Endothelial cell of umbilical vein (primary cell): ENCODE measurements at regions not wholly inside any gene's neighbourhood (a gene's known extent, or its start where the extent isn't known, plus 50 kb on each side); places are given as distances from the start of the nearest gene placed in this dataset.

Experiments used
- BruUV-seq: library from RNA; stranded (reverse); fragments of 400-500 nt; replicated peaks from 2 replicates; lab custom pipeline; 2021; lab: Mats Ljungman, UMichigan
- CTCF ChIA-PET: fragments of 300-600, 350-600 bp; sonication (Branson Sonifier 250); formaldehyde crosslinking; loops from one replicate; lab custom pipeline; 2021; ENCODE audit warnings: antibody characterized with exemption, inconsistent platforms; lab: Charles Lee
- POLR2A ChIA-PET: fragments of 300-600, 350-600 bp; sonication (Branson Sonifier 250); formaldehyde crosslinking; loops from one replicate; lab custom pipeline; 2021; ENCODE audit warnings: antibody characterized with exemption, inconsistent platforms; lab: Charles Lee
- DNase-seq: peaks from one replicate; pipeline ENCODE4 v3.0.0-alpha.2; 2011; ENCODE audit warnings: low read depth, low spot score
- FAIRE-seq: peaks from 2 replicates; lab custom pipeline; 2011; peaks lifted over from hg19 to GRCh38; lab: Jason Lieb, UNC
- H2AFZ ChIP-seq: 2 replicates; pipeline ENCODE4 v1.6.0; 2012; ENCODE audit warnings: low read depth, low read length, control low read depth, inconsistent platforms
- H3K27ac ChIP-seq: 2 replicates; pipeline ENCODE4 v1.5.1; 2011; ENCODE audit warnings: low read depth, mild to moderate bottlenecking, control low read depth, low read length, moderate library complexity; ENCODE audit not compliant: insufficient read depth
- H3K27me3 ChIP-seq, 2 experiments: 2 replicates each; pipeline versions ENCODE4 v1.6.0 to v1.6.1; 2011; ENCODE audit warnings: low read length in 2 of 2, mixed read lengths in 1 of 2; ENCODE audit not compliant: control insufficient read depth in 2 of 2, insufficient read depth in 2 of 2
- H3K36me3 ChIP-seq, 2 experiments: 2 replicates in 1 of 2; 3 replicates in 1 of 2; pipeline ENCODE4 v1.5.1; 2011; ENCODE audit warnings: low read length in 2 of 2, mild to moderate bottlenecking in 1 of 2, moderate library complexity in 1 of 2; ENCODE audit not compliant: control insufficient read depth in 2 of 2, insufficient read depth in 2 of 2; ENCODE audit errors: extremely low read depth in 1 of 2
- H3K4me1 ChIP-seq: 3 replicates; pipeline ENCODE4 v1.5.1; 2011; ENCODE audit warnings: mild to moderate bottlenecking, low read length; ENCODE audit not compliant: control insufficient read depth, insufficient read depth; ENCODE audit errors: extremely low read depth
- H3K4me2 ChIP-seq: 2 replicates; pipeline ENCODE4 v1.6.1; 2011; ENCODE audit warnings: low read length, control low read depth, mixed read lengths; ENCODE audit not compliant: insufficient read depth
- H3K4me3 ChIP-seq, 3 experiments: fragments of 200-600 bp in 1 of 3; sonication (generic), shearing (Covaris generic) in 1 of 3; replicated peaks in 1 of 3; 2 replicates each; pipeline ENCODE4 v1.5.1; 2011 to 2016; ENCODE audit warnings: control low read depth in 3 of 3, low read length in 3 of 3, mild to moderate bottlenecking in 2 of 3, inconsistent platforms in 1 of 3, low read depth in 1 of 3, moderate library complexity in 1 of 3; ENCODE audit not compliant: insufficient read depth in 1 of 3
- H3K79me2 ChIP-seq: 2 replicates; pipeline ENCODE4 v1.6.0; 2012; ENCODE audit warnings: low read length, inconsistent platforms; ENCODE audit not compliant: control insufficient read depth, insufficient read depth
- H3K9ac ChIP-seq: replicated peaks from 2 replicates; pipeline ENCODE3; 2011; ENCODE audit warnings: low read length, control low read depth; ENCODE audit not compliant: insufficient read depth; ENCODE audit errors: extremely low read depth
- H3K9me1 ChIP-seq: replicated peaks from 3 replicates; pipeline ENCODE4 v1.6.0; 2011; ENCODE audit warnings: mild to moderate bottlenecking, low read length; ENCODE audit not compliant: control insufficient read depth, insufficient read depth; ENCODE audit errors: extremely low read depth
- H3K9me3 ChIP-seq: replicated peaks from 2 replicates; pipeline ENCODE4 v1.5.1; 2012; ENCODE audit warnings: low read length, inconsistent platforms; ENCODE audit not compliant: control insufficient read depth, insufficient read depth
- H4K20me1 ChIP-seq: replicated peaks from 2 replicates; pipeline ENCODE3; 2011; ENCODE audit warnings: mild to moderate bottlenecking, low read length; ENCODE audit not compliant: control insufficient read depth, insufficient read depth; ENCODE audit errors: extremely low read depth
- EZH2 ChIP-seq: IDR thresholded peaks from 2 replicates; pipeline ENCODE4 v1.6.1; 2012; ENCODE audit warnings: borderline replicate concordance, low read depth, mild to moderate bottlenecking, moderate library complexity, low read length, inconsistent platforms; ENCODE audit not compliant: severe bottlenecking
- FOS ChIP-seq: IDR thresholded peaks from 2 replicates; pipeline ENCODE4 v1.6.1; 2011; ENCODE audit warnings: mild to moderate bottlenecking, low read length, moderate library complexity, borderline replicate concordance; ENCODE audit not compliant: insufficient read depth
- GATA2 ChIP-seq: IDR thresholded peaks from 2 replicates; pipeline ENCODE4 v1.7.0; 2011; ENCODE audit warnings: low read depth, mild to moderate bottlenecking, moderate library complexity, mixed read lengths, low read length; ENCODE audit not compliant: insufficient read length, insufficient read depth
- JUN ChIP-seq: IDR thresholded peaks from 2 replicates; pipeline ENCODE4 v1.6.1; 2011; ENCODE audit warnings: borderline replicate concordance, low read depth; ENCODE audit not compliant: insufficient read length, insufficient read depth
- MYC ChIP-seq: IDR thresholded peaks from one replicate; pipeline ENCODE4 v1.6.1; 2011; ENCODE audit warnings: mild to moderate bottlenecking, low read depth, low read length
- POLR2A ChIP-seq: IDR thresholded peaks from 2 replicates; pipeline ENCODE4 v1.6.1; 2012; ENCODE audit warnings: low read depth, mild to moderate bottlenecking, control low read depth, low read length
- POLR2AphosphoS5 ChIP-seq: IDR thresholded peaks from 2 replicates; pipeline ENCODE4 v1.6.1; 2012; ENCODE audit warnings: low read depth, mild to moderate bottlenecking, control low read depth, low read length, moderate library complexity; ENCODE audit not compliant: insufficient read depth
- dilution Hi-C: fragments of 300-500 bp; cut with MboI; formaldehyde crosslinking; loops from one replicate; pipeline ENCODE4 v1.15.0; 2019; ENCODE audit warnings: low sequenced_read_pairs; ENCODE audit not compliant: extremely low pct_ligation_motif_present
- intact Hi-C: fragments of 100-400 bp; cut with micrococcal nuclease; formaldehyde crosslinking; loops from one replicate; pipeline ENCODE4 v1.10.0; 2022
- TF ChIP-seq, protein P1 (sequence below), 2 donors: IDR thresholded peaks; 1 replicate in 1 of 2; 2 replicates in 1 of 2; pipeline ENCODE4 v1.5.1; 2011; ENCODE audit warnings: low read length in 2 of 2, mild to moderate bottlenecking in 2 of 2, moderate library complexity in 2 of 2, control low read depth in 1 of 2, inconsistent platforms in 1 of 2, low read depth in 1 of 2; ENCODE audit not compliant: insufficient read depth in 1 of 2; ENCODE audit errors: extremely low read depth in 1 of 2
- TF ChIP-seq, protein P2 (sequence below): IDR thresholded peaks from 2 replicates; pipeline ENCODE4 v1.6.1; 2011; ENCODE audit not compliant: insufficient read depth, insufficient read length

DNA sequence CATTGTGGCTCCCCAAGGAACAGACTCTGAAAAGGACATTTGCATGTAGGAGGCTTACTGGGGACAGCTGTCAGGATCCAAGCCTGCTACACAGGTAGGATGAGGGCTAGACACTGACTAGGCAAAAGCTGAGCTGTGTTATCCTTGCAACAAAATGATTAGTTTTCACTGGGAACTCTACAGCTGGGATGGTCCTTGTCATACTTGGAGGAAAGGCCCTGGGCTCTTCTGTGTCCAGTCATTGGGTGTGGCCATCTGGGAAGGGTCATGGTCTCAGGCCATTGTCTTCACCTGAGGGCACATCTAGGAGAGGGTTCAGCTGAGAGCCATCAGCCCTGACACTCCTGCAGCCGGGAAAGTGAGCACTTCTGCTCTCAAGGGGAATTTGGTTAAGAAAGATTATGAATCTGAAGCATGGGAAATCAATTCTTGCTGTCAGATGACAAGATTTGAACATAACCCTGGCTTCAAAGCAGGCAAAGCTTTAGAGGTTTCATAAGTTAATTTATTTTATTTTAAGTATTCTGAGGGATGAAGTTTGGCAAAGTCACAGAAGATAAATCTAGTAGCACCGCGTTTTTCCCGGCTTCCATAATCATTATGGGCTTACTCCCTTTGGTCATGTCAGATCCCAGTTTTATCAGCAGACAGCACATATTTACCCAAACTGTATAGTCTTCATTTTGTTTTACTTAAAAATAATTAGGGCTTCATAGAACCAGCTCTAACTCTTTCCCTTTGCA, 78.4 kb upstream of the SLC22A23 start:
- ChIA-PET CTCF (interaction anchor here (0.7 kb wide), 1 partner anchor 125 kb away, joined by 3 read pairs; no protein-coding TSS in a partner anchor), POLR2A (no interaction called here)
- Histone ChIP-seq H4K20me1 (no peaks in the 10 kb centered on the region), H3K27ac (no peak overlapping the region), H3K9me1 (no peaks in the 10 kb centered on the region), H3K4me3 (no peak overlapping the region), H3K27me3 (peaks cover 8 to 18% of the 10 kb centered on the region in 2 experiments), H3K4me2 (no peak overlapping the region), H2AFZ (no peak overlapping the region), H3K36me3 (no peaks in the 10 kb centered on the region), H3K4me1 (peaks cover 8% of the 10 kb centered on the region), H3K9me3 (no peaks in the 10 kb centered on the region), H3K9ac (no peak overlapping the region), H3K79me2 (no peaks in the 10 kb centered on the region)
- intact Hi-C loops (no loop called here), dilution Hi-C loops (no loop called here)
- FAIRE-seq = no peak
- BruUV-seq = no TSS peak
- no peak for DNase-seq
- no peak for TF ChIP-seq EZH2
- no peak for TF ChIP-seq JUN

DNA sequence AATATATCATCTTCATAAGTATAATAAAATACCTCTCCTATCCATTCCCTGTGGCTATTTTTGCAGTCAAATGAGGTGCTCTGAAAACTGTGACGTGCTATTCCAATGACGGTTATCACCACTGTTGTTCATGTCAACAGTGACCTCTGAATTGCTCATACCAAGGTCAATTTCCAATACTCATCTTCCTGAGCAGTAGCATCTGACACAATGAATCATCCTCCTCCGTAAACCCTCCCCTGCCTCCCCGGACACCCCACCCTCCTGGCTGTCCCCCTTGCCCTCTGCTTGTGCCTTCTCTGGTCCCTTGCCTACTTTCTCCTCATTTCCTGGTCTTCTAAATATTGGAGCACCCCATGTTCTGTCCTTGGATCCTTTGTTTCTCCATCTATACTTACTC, 77.7 kb upstream of the SLC22A23 start:
- H3K4me1 ChIP-seq = peaks cover 8% of the 10 kb centered on the region
- H3K27ac ChIP-seq = no peak overlapping the region
- FAIRE-seq (no peak), DNase-seq (no peak)
- CTCF ChIA-PET = no interaction called here
- no peak overlapping the region for H2AFZ ChIP-seq
- H3K36me3 ChIP-seq = no peaks in the 10 kb centered on the region
- no peak overlapping the region for H3K4me3 ChIP-seq
- H4K20me1 ChIP-seq = no peaks in the 10 kb centered on the region
- BruUV-seq = no TSS peak
- no peaks in the 10 kb centered on the region for H3K9me1 ChIP-seq
- intact Hi-C loops (no loop called here), dilution Hi-C loops (no loop called here)
- no peaks in the 10 kb centered on the region for H3K79me2 ChIP-seq
- H3K4me2 ChIP-seq = no peak overlapping the region
- H3K27me3 ChIP-seq = peaks cover 8 to 18% of the 10 kb centered on the region in 2 experiments
- no peak overlapping the region for H3K9ac ChIP-seq
- H3K9me3 ChIP-seq = no peaks in the 10 kb centered on the region
- POLR2A ChIA-PET = no interaction called here
- TF ChIP-seq EZH2 (no peak), FOS (no peak), MYC (no peak), JUN (no peak), POLR2A (no peak), POLR2AphosphoS5 (no peak), GATA2 (no peak)
- TF ChIP-seq, protein P1, sequence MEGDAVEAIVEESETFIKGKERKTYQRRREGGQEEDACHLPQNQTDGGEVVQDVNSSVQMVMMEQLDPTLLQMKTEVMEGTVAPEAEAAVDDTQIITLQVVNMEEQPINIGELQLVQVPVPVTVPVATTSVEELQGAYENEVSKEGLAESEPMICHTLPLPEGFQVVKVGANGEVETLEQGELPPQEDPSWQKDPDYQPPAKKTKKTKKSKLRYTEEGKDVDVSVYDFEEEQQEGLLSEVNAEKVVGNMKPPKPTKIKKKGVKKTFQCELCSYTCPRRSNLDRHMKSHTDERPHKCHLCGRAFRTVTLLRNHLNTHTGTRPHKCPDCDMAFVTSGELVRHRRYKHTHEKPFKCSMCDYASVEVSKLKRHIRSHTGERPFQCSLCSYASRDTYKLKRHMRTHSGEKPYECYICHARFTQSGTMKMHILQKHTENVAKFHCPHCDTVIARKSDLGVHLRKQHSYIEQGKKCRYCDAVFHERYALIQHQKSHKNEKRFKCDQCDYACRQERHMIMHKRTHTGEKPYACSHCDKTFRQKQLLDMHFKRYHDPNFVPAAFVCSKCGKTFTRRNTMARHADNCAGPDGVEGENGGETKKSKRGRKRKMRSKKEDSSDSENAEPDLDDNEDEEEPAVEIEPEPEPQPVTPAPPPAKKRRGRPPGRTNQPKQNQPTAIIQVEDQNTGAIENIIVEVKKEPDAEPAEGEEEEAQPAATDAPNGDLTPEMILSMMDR (IDR thresholded peaks at IDR 0.05; ENCODE audit: extremely low read depth in 1 of 2, insufficient read depth in 1 of 2, low read depth in 1 of 2, low read length in 2 of 2) = no peak
- TF ChIP-seq, protein P2, sequence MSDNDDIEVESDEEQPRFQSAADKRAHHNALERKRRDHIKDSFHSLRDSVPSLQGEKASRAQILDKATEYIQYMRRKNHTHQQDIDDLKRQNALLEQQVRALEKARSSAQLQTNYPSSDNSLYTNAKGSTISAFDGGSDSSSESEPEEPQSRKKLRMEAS = no peak
